ENCODE measurements at regions not wholly inside any gene's neighbourhood (a gene's known extent, or its start where the extent isn't known, plus 50 kb on each side); places are given as distances from the start of the nearest gene placed in this dataset.

GRCh38 chr1:55928576-55928975 is 650.8 kb downstream of the PLPP3 start:
- DNase-seq (ENCODE audit: low read depth), result no peak

GRCh38 chr1:55927702-55928290 is 651.6 kb downstream of the PLPP3 start:
- DNase-seq (ENCODE audit: low read depth), result no peak

GRCh38 chr1:55926906-55927471 is 652.4 kb downstream of the PLPP3 start:
- no peak for DNase-seq (ENCODE audit: low read depth)

GRCh38 chr1:55916907-55917306 is 662.5 kb downstream of the PLPP3 start:
- no peak for DNase-seq (ENCODE audit: low read depth)

- no peak for DNase-seq (ENCODE audit: low read depth)
These were observed 662.9 kb downstream of the PLPP3 start for GRCh38 chr1:55916481-55916880.

GRCh38 chr1:55913565-55913964 is 665.8 kb downstream of the PLPP3 start:
- no peak for DNase-seq (ENCODE audit: low read depth)

GRCh38 chr1:55912438-55912837 is 666.9 kb downstream of the PLPP3 start:
- DNase-seq (ENCODE audit: low read depth), result no peak

GRCh38 chr1:55904541-55904940 is 674.8 kb downstream of the PLPP3 start:
- no peak for DNase-seq (ENCODE audit: low read depth)

GRCh38 chr1:55898181-55898580 is 681.2 kb downstream of the PLPP3 start:
- peak; percentile 15 for DNase-seq (ENCODE audit: low read depth)

GRCh38 chr1:55896210-55896609 is 681.0 kb upstream of the USP24 start:
- DNase-seq (ENCODE audit: low read depth), result no peak

- DNase-seq (ENCODE audit: low read depth), result no peak
These were observed 679.4 kb upstream of the USP24 start for GRCh38 chr1:55894521-55894920.

- DNase-seq (ENCODE audit: low read depth), result peak; percentile 45
These were observed 678.0 kb upstream of the USP24 start for GRCh38 chr1:55893155-55893554.

- no peak for DNase-seq (ENCODE audit: low read depth)
These were observed 673.6 kb upstream of the USP24 start for GRCh38 chr1:55888685-55889317.

GRCh38 chr1:55886856-55887712 is 671.9 kb upstream of the USP24 start:
- DNase-seq (ENCODE audit: low read depth), result no peak

GRCh38 chr1:55885619-55886018 is 670.5 kb upstream of the USP24 start:
- DNase-seq (ENCODE audit: low read depth), result no peak

- no peak for DNase-seq (ENCODE audit: low read depth)
These were observed 667.8 kb upstream of the USP24 start for GRCh38 chr1:55882931-55883330.

- DNase-seq (ENCODE audit: low read depth), result no peak
These were observed 664.2 kb upstream of the USP24 start for GRCh38 chr1:55879346-55879745.

GRCh38 chr1:55877437-55878232 is 662.5 kb upstream of the USP24 start:
- DNase-seq (ENCODE audit: low read depth), result no peak

GRCh38 chr1:55876276-55877060 is 661.3 kb upstream of the USP24 start:
- no peak for DNase-seq (ENCODE audit: low read depth)

- DNase-seq (ENCODE audit: low read depth), result no peak
These were observed 654.9 kb upstream of the USP24 start for GRCh38 chr1:55870106-55870505.

- no peak for DNase-seq (ENCODE audit: low read depth)
These were observed 653.9 kb upstream of the USP24 start for GRCh38 chr1:55869065-55869464.

All from non-pigmented ciliary epithelial cell (primary cell).